NB4 (cell line): ENCODE measurements at regions not wholly inside any gene's neighbourhood (a gene's known extent, or its start where the extent isn't known, plus 50 kb on each side); places are given as distances from the start of the nearest gene placed in this dataset.

Experiments
- DNase-seq: peaks from one replicate; pipeline ENCODE4 v3.0.0; 2010; ENCODE audit warnings: low read depth
- H3K4me3 ChIP-seq: one replicate; pipeline ENCODE4 v1.5.1; 2011; ENCODE audit warnings: mild to moderate bottlenecking, low read depth, low read length, moderate library complexity
- MAX ChIP-seq: IDR thresholded peaks from 2 replicates; pipeline ENCODE4 v1.6.1; 2011; ENCODE audit warnings: low read depth, low read length
- MYC ChIP-seq: IDR thresholded peaks from 2 replicates; pipeline ENCODE4 v1.6.1; 2011; ENCODE audit warnings: low read depth, low read length
- POLR2A ChIP-seq: IDR thresholded peaks from 2 replicates; pipeline ENCODE4 v1.6.1; 2011; ENCODE audit warnings: mild to moderate bottlenecking; ENCODE audit not compliant: insufficient read length; ENCODE audit errors: extremely low read depth
- TF ChIP-seq, protein P1 (sequence below): IDR thresholded peaks from one replicate; pipeline ENCODE4 v1.5.1; 2012; ENCODE audit warnings: low read depth, low read length

- no peak overlapping the region for H3K4me3 ChIP-seq
- DNase-seq: no peak
- TF ChIP-seq MAX (no peak), POLR2A (no peak), MYC (no peak)
- TF ChIP-seq, protein P1, sequence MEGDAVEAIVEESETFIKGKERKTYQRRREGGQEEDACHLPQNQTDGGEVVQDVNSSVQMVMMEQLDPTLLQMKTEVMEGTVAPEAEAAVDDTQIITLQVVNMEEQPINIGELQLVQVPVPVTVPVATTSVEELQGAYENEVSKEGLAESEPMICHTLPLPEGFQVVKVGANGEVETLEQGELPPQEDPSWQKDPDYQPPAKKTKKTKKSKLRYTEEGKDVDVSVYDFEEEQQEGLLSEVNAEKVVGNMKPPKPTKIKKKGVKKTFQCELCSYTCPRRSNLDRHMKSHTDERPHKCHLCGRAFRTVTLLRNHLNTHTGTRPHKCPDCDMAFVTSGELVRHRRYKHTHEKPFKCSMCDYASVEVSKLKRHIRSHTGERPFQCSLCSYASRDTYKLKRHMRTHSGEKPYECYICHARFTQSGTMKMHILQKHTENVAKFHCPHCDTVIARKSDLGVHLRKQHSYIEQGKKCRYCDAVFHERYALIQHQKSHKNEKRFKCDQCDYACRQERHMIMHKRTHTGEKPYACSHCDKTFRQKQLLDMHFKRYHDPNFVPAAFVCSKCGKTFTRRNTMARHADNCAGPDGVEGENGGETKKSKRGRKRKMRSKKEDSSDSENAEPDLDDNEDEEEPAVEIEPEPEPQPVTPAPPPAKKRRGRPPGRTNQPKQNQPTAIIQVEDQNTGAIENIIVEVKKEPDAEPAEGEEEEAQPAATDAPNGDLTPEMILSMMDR: no peak
Observed at GRCh38 chr13:57073983-57074382, 66.7 kb upstream of the PRR20A start.

DNA sequence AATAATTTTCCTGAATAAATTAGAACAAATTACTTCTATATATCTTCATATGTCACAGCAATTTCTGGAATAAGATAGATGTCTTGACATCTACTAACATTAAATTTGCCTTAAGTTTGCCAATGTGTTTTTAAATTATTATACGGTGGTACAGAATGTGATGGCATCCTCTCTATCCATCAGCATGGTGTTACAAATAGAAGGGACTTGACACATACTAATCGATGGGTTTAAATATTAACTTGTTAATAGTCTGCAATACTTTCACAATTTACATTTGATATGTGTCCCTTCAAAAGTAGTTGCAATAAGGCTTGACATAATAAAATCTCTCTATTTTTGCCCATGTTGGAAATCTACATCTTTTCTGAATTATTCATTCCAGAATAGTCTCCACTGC lies 65.1 kb upstream of the PRR20A start:
- TF ChIP-seq, protein P1: no peak
- no peak for TF ChIP-seq MYC
- no peak for TF ChIP-seq MAX
- no peak for TF ChIP-seq POLR2A
- no peak overlapping the region for H3K4me3 ChIP-seq
- DNase-seq: no peak

GRCh38 chr13:57087006-57087405 lies 53.7 kb upstream of the PRR20A start:
- no peak for DNase-seq
- H3K4me3 ChIP-seq: no peak overlapping the region
- TF ChIP-seq MYC (no peak), MAX (no peak), POLR2A (no peak)
- TF ChIP-seq, protein P1: no peak
